GM12801 (cell line): ENCODE measurements at regions not wholly inside any gene's neighbourhood (a gene's known extent, or its start where the extent isn't known, plus 50 kb on each side); places are given as distances from the start of the nearest gene placed in this dataset.

ENCODE experiments used
- CTCF ChIP-seq: IDR thresholded peaks from one replicate; pipeline ENCODE4 v1.5.1; 2011; ENCODE audit warnings: control low read depth; ENCODE audit not compliant: insufficient read length; ENCODE audit errors: extremely low read depth

GRCh38 chr13:73616861-73617260 is 517.3 kb downstream of the KLF12 start:
- TF ChIP-seq CTCF = no peak

DNA sequence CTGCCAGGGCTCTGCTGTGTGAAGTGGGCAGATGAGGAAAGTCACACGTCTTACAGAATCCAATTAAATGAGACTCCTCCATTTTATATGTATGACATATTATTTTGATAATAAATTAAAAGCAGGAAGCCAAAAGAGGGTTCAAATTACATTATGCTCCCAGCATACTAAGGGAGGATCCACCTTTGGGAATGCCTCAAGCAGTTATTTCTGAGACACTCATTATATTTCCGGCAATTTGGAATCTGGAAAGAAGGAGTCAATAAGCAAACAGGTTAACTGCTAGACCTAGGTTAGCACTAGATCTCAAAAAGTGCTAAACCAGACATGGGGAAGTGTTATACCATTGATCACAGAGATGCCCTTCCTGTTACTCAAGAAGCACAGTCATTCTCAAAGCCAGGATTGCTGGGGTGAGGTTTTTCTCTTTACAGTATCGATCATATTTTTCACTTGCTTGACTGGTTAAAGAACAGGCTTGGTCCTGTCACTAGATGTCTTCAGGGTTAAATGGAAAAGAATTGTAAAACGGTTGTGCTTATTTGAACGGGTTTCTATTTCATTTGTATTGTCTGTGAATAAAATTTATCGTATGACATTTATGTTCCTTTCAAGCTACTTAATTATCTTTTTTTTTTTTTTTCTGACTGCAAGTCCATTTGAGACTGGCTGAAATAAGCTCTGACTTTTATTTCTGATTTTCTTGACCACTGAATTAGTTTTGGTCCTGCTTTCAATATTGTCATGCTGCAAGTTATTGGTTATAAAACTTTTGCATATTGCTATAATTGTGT is 523.2 kb downstream of the KLF12 start:
- TF ChIP-seq CTCF = no peak

- no peak for TF ChIP-seq CTCF
Measured at GRCh38 chr13:73608711-73609485, 525.3 kb downstream of the KLF12 start.

DNA sequence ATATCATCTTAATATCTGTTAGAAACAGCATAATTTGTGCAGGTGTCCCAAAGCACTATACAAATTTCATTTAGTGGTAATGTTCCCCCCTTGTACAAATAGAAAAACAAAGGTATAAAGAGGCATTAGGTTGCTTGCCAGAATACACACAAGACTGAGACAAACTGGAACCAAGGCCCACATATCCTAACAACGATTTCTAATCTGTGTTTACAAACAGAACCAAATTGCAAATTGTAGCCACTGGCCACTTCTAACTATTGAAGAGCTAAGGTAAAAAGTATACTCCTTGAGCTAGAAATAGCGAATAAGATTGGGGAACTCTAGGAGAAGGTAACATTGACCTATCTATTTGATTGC is 526.1 kb downstream of the KLF12 start:
- TF ChIP-seq CTCF = no peak

- TF ChIP-seq CTCF = no peak
Measured at GRCh38 chr13:73607489-73608156, 526.6 kb downstream of the KLF12 start.

DNA sequence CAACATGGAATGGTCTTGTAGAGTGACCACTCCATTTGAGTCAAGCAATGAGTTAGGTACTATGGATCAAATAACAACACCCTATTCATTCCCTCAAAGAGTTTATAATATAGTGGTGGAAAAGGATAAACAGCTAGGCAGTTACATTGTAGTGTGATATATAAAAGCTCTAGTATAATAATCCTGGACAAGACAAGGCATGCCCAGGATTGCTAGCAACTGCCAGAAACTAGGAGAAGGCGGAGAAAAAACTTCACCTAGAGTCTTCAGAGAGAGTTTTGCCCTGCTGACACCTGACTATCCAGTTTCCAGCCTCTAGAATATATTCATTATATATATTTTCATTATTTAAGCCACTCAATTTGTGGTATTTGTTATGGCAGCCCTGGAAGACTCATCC is 530.6 kb downstream of the KLF12 start:
- TF ChIP-seq CTCF = no peak

- TF ChIP-seq CTCF = no peak
Measured at GRCh38 chr13:73602295-73602694, 531.9 kb downstream of the KLF12 start.
